D721Med (cell line): ENCODE measurements at regions not wholly inside any gene's neighbourhood (a gene's known extent, or its start where the extent isn't known, plus 50 kb on each side); places are given as distances from the start of the nearest gene placed in this dataset.

ENCODE experiments used
- DNase-seq: peaks from one replicate; pipeline ENCODE4 v3.0.0; 2011; ENCODE audit warnings: low spot score; ENCODE audit not compliant: insufficient read length
- FAIRE-seq: peaks from 2 replicates; lab custom pipeline; 2011; peaks lifted over from hg19 to GRCh38; lab: Jason Lieb, UNC
- TF ChIP-seq, protein P1 (sequence below): IDR thresholded peaks from 2 replicates; pipeline ENCODE4 v1.5.1; 2012; ENCODE audit warnings: mild to moderate bottlenecking, control low read depth; ENCODE audit not compliant: insufficient read depth; ENCODE audit errors: missing control alignments

- TF ChIP-seq, protein P1, sequence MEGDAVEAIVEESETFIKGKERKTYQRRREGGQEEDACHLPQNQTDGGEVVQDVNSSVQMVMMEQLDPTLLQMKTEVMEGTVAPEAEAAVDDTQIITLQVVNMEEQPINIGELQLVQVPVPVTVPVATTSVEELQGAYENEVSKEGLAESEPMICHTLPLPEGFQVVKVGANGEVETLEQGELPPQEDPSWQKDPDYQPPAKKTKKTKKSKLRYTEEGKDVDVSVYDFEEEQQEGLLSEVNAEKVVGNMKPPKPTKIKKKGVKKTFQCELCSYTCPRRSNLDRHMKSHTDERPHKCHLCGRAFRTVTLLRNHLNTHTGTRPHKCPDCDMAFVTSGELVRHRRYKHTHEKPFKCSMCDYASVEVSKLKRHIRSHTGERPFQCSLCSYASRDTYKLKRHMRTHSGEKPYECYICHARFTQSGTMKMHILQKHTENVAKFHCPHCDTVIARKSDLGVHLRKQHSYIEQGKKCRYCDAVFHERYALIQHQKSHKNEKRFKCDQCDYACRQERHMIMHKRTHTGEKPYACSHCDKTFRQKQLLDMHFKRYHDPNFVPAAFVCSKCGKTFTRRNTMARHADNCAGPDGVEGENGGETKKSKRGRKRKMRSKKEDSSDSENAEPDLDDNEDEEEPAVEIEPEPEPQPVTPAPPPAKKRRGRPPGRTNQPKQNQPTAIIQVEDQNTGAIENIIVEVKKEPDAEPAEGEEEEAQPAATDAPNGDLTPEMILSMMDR = no peak
- FAIRE-seq (no peak), DNase-seq (no peak)
Measured at GRCh38 chr4:180456928-180457327, 1786.3 kb upstream of the TENM3 start.

GRCh38 chr4:180462116-180462515 is 1781.1 kb upstream of the TENM3 start:
- no peak for FAIRE-seq
- no peak for DNase-seq
- TF ChIP-seq, protein P1 = no peak

- TF ChIP-seq, protein P1 = no peak
- DNase-seq = no peak
- no peak for FAIRE-seq
Measured at GRCh38 chr4:180465364-180465763, 1777.8 kb upstream of the TENM3 start.

DNA sequence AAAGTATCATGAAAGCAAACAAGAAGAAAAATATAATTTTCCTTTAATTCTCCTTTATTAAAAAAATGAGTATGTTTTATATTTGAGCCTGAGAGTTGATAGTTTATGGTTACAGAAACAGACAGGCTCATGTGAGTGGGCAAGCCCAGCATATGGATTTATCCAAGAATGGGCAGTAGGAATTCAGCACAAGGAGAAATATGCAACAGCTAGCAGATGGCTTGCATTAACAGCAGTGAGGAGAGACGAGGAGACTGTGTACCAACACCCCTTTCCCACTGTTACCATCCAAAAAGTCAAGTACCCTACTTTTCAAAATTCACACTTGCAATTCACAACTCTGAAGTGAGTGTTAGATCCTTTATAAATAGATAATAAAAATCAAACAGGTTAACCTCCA is 1760.2 kb upstream of the TENM3 start:
- no peak for FAIRE-seq
- TF ChIP-seq, protein P1 = no peak

GRCh38 chr4:180485407-180485806 is 1757.8 kb upstream of the TENM3 start:
- DNase-seq (no peak), FAIRE-seq (no peak)
- TF ChIP-seq, protein P1 = no peak

More for the DNA sequence above, 1760.2 kb upstream of the TENM3 start:
- no peak for DNase-seq

GRCh38 chr4:180486342-180486741 is 1756.9 kb upstream of the TENM3 start:
- DNase-seq (no peak), FAIRE-seq (no peak)
- TF ChIP-seq, protein P1 = no peak

GRCh38 chr4:180489787-180490186 is 1753.4 kb upstream of the TENM3 start:
- FAIRE-seq (no peak), DNase-seq (no peak)
- TF ChIP-seq, protein P1 = no peak
